GM21390 (cell line): ENCODE measurements at regions not wholly inside any gene's neighbourhood (a gene's known extent, or its start where the extent isn't known, plus 50 kb on each side); places are given as distances from the start of the nearest gene placed in this dataset.
"Not testable (repeated sequence)": the region's sequence is repeated elsewhere in the genome, so short reads cannot be mapped to it uniquely, and the experiment has no call there.

Experiments used
- ATAC-seq: cut with Tn5 transposase; IDR thresholded peaks from one replicate; pipeline ENCODE4 v1.9.1; 2021; ENCODE audit not compliant: unreplicated experiment

- ATAC-seq: no peak
These were observed 217.6 kb downstream of the POTED start for GRCh38 chr21:13827201-13827600.

- ATAC-seq: not testable (repeated sequence)
These were observed 216.9 kb downstream of the POTED start for GRCh38 chr21:13826511-13826910.

GRCh38 chr21:13825218-13825778, 215.7 kb downstream of the POTED start:
- ATAC-seq: not testable (repeated sequence)

GRCh38 chr21:13820286-13820685, 210.7 kb downstream of the POTED start:
- ATAC-seq: not testable (repeated sequence)

- not testable (repeated sequence) for ATAC-seq
These were observed 202.6 kb downstream of the POTED start for GRCh38 chr21:13812191-13812590.

- ATAC-seq: not testable (repeated sequence)
These were observed 201.0 kb downstream of the POTED start for GRCh38 chr21:13810559-13810958.

GRCh38 chr21:13806444-13806843, 196.9 kb downstream of the POTED start:
- not testable (repeated sequence) for ATAC-seq

GRCh38 chr21:13802757-13803156, 193.2 kb downstream of the POTED start:
- ATAC-seq: not testable (repeated sequence)
